Fibroblast of skin of left biceps (primary cell): ENCODE measurements at regions not wholly inside any gene's neighbourhood (a gene's known extent, or its start where the extent isn't known, plus 50 kb on each side); places are given as distances from the start of the nearest gene placed in this dataset.
"Not testable (repeated sequence)": the region's sequence is repeated elsewhere in the genome, so short reads cannot be mapped to it uniquely, and the experiment has no call there.

Source experiments
- DNase-seq, 2 experiments: peaks; one replicate each; pipeline ENCODE4 v3.0.0-alpha.2; 2013; ENCODE audit warnings: low read depth in 2 of 2

DNA sequence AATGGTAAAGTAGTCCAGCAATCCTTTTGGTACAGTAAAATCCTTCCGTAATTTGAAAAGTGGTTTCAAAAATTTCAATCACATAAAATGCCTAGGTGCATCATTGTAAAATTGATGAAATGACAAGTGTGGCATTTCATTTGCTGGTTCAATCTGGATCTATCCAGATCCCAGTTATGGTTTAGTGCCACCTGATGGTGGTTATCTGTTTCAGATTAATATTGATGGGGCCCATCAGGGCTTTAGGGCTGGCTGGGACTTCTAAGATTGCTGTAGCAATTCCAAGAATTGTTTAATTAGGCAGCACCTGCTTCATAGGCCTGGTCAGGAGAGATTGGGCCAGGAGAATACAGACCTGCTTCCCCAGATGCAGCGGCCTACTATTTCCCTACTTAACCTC lies 55.5 kb upstream of the PIK3C3 start:
- no peak for DNase-seq

DNA sequence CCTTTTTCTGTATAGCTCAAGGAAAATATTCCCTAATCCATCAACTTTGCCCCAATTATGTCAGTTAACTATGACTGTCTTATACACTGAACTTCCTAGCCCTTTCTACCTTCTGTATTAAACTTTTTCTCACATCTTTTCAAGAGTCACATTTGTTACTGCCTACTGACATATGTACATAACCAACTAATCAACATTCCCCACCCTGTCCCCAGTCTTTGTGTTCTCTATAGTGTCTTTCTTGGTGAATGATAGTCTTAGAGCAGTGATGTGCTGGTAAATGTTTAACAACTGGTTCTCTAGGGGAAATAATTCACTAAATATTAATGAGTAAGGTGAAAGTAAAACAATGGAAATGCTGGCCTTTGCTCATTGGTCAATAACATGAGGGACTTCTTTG lies 61.6 kb upstream of the PIK3C3 start:
- DNase-seq, result no peak

DNA sequence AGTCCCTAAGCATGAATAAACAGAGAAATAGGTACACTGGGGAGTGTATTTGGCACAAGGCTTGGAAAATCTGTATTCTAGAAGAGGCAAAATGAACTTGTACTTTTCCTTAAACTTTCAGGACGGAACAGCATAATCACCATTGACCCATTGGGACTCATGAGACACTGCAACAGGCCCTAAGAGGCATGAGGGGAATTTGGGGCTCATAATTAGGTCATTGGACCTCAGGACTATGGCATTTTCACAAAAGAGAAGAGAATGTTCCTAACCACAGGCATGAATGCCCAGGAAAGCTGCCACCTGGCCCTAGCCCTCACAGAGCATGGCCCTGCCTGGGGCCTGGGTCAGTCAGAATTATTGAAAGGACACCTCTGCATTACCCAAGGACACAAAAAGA lies 67.9 kb upstream of the PIK3C3 start:
- DNase-seq, result no peak

GRCh38 chr18:41886126-41886807 lies 68.8 kb upstream of the PIK3C3 start:
- no peak for DNase-seq

DNA sequence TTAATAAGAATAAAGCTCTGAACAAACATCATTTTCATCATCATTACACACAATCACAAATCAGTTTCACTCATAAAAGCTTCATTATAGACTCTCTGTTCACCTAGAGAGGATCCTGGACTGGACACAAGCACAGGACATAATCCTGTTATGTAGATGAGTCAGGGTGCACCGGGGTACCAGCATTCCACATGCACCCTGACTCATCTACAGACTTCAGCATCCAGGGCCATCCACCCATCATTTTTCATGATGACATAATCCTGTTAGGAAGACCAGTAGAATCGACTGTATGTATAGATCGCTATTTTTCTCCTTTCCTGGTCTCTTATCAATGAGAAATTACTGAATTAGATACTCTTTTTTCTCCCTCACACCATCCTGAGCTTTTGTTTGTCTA lies 73.7 kb upstream of the PIK3C3 start:
- DNase-seq, result peak in 1 of 2 experiments; percentile 2

DNA sequence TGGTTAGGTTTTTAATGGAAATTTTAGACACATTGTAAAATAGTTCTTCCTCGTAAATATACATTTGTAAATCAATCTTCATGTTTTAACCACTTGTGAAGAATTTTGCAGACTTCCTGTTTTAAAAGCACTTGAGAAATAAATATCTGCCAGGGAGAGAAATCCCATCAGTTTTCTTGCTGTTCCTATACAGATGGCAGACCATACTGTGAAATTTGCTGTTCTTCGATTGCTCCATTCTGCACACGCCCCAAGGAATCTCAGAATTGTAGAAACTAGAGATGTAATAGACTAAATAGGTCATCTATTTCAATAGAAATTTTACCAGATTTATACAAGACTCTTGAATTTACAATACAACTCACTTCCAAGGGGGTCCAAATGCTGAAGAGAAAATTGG lies 75.8 kb upstream of the PIK3C3 start:
- DNase-seq, result no peak

GRCh38 chr18:41875094-41875780 lies 79.8 kb upstream of the PIK3C3 start:
- peak; percentile 41 to 49 for DNase-seq

GRCh38 chr18:41873730-41874129 lies 81.3 kb upstream of the PIK3C3 start:
- no peak for DNase-seq

DNA sequence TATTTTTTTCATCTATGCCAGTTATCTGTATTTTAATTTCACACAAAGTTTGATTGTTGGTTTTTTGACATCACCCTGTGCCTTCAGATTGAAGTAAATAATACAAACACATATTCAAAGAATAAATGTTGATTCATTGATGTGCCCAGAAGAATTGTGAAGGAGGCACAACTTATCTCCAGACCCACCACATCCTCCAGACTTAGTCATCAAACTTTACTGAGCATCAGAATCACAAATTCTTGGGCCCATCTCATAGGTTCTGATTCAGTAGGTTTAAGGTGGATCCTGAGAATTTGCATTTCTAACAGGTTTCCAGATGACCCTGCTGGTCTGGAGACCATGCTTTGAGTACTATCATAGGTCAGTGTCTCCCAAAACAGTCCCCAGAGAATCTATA lies 82.8 kb upstream of the PIK3C3 start:
- no peak for DNase-seq

DNA sequence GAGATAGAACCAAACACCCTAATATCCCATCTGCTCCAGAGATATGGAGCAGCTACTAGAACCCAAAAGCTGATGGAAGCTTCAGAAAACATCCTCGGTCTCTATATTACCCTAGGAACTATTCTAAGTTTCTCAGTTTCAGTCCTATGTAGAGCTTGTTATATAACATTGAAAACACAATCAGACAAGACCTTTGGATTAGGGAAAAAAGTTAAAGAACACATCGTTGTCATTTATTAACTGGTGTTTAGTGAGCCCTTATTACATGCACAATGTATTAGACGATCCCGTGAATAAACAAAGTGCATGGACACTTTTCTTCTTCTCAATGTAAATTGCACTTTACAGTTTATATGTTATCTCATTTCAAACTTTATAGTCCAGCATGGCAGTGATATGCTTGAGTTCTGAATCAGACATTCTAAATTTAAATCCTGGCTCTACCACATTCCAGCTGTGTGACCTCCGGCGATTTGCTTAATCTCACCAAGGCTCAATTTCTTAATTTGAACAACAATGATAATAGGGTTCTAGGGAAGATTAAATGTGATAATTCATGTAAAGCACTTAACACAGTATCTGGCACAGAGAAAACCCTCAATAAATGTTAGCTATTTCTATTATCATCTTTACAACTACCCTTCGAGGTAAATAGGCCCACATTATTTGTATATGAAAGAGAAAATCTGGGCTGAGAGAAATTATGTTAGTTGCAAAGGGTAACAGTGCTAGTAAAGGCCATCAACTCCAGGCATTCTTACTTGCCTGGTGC lies 83.6 kb upstream of the PIK3C3 start:
- no peak for DNase-seq

DNA sequence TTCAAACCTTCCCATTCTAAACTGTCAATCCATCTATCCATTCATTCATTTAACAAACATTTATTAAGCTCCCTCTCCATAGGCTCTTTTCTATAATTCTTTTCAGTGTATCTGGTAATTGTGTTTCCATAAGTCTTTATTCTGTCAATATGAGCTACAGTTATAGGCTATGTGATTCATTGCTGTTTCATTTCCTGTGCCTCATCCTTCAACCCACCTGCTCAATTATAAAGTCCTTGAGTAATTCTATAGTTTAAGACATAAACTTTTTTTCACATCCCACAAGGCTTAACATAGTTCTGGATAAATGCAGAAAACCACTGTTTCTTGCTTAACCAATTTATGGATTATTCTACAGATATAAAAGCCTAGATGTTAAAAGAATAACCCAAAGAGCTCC lies 84.2 kb upstream of the PIK3C3 start:
- peak in 1 of 2 experiments; percentile 3 for DNase-seq

DNA sequence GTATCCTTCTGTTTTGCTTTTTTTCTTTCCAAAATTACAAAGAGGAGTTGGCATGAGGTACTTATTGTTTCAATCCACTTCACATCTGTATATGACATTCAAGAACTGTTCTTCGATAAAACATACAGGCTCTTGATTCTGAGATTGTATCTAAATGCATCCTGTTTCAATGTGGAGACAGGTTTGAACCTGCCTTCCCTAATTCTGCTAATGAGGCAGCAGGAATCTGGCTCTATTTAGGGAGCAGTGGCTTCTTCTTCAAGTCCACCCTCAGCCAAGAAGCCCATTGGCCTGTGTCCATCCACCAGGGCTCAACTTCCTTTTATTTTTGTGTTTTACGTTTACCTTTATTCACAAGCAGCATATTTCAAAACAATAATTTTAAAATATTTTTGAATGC lies 84.8 kb upstream of the PIK3C3 start:
- DNase-seq, result no peak

DNA sequence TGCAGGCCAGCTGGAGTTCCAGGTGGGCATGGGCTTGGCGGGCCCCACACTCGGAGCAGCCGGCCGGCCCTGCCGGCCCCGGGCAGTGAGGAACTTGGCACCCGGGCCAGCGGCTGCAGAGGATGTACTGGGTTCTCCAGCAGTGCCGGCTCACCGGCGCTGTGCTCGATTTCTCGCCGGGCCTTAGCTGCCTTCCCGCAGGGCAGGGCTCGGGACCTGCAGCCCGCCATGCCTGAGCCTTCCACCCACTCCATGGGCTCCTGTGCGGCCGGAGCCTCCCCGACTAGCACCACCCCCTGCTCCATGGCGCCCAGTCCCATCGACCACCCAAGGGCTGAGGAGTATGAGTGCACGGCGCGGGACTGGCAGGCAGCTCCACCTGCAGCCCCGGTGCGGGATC lies 89.2 kb upstream of the PIK3C3 start:
- not testable (repeated sequence) for DNase-seq

GRCh38 chr18:41864216-41864615 lies 90.8 kb upstream of the PIK3C3 start:
- DNase-seq, result no peak

- DNase-seq, result no peak
Observed at GRCh38 chr18:41862921-41863320, 92.1 kb upstream of the PIK3C3 start.

- no peak for DNase-seq
Observed at GRCh38 chr18:41860987-41861386, 94.0 kb upstream of the PIK3C3 start.

DNA sequence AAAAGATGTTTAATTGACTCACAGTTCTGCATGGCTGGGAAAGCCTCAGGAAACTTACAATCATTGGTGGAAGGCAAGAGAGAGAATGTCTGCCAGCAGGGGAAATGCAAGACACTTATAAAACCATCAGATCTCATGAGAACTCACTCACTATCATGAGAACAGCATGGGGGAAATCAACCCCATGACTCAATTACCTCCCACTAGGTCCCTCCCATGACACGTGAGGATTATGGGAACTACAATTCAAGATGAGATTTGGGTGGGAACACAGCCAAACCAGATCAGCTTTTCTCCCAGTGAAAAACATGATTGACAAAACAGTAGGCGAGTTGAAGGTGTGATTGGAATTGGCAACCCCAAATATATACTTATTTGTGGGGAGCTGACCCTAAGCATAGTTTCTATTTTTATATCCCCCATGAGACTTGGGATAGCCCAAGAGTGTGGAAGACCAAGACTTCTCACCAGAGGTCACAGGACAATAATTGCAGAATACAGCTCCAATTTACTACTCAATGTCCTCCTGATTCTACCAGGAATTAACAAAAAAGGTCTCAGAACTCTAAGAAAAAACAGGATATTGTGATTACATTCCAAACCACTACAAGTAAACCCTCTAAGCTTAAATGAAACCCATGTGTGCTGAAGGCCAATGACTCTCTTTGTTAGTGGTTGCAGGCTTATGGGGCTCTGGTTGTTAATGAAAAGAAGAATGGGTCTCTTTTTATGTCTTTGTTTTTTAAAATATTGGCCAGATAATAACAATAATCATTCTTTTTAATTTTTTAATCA lies 96.1 kb upstream of the PIK3C3 start:
- DNase-seq, result peak in 1 of 2 experiments; percentile 6

- DNase-seq, result no peak
Observed at GRCh38 chr18:41853280-41853679, 101.8 kb upstream of the PIK3C3 start.

- no peak for DNase-seq
Observed at GRCh38 chr18:41850781-41851180, 104.3 kb upstream of the PIK3C3 start.

- DNase-seq, result no peak
Observed at GRCh38 chr18:41849632-41850031, 105.4 kb upstream of the PIK3C3 start.

DNA sequence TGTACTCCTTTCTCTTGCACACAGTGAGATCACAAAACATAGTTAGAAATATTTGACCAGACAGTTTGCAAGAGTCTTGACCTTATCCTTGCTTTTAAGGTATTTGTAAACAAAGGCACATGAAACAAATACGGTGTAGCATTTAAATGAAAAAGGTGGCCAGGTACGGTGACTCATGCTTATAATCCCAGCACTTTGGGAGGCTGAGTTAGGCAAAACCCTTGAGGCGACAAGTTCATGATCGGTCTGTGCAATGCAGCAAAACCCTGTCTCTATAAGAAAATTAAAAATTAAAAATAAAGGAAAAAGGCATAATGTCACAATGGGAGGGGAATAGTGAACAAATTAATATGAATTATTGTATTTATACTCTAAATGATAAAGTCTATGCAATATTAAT lies 109.5 kb upstream of the PIK3C3 start:
- no peak for DNase-seq

DNA sequence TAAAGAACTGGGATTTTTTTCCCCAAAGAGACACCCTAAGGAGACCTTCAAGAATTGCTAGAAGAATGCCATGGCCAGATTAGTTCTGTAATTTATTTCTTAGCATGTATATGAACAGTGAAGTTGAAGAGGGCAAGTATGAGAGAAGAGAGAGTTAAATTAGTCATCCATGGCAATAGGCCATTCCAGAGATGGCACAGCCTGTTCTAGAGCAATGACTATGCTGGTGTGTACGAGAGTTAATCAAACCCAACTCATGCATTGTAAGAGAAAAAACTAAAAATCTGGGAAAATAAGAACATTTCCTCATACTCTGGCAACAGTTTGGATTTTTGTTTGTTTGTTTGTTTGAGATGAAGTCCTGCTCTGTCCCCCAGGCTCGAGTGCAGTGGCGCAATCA lies 112.1 kb upstream of the PIK3C3 start:
- no peak for DNase-seq
